CD14-positive monocyte (primary cell): ENCODE measurements at regions not wholly inside any gene's neighbourhood (a gene's known extent, or its start where the extent isn't known, plus 50 kb on each side); places are given as distances from the start of the nearest gene placed in this dataset.
A peak's percentile ranks its signal among the peaks of the same experiment; 100 is the strongest.

ENCODE experiments used
- DNase-seq, 3 donors: peaks; one replicate each; pipeline ENCODE4 v3.0.0-alpha.2; 2011 to 2022
- H2AFZ ChIP-seq: 2 replicates; pipeline ENCODE4 v1.6.0; 2012; ENCODE audit warnings: mild to moderate bottlenecking, low read depth, low read length, inconsistent platforms; ENCODE audit not compliant: insufficient read depth, poor library complexity, severe bottlenecking
- H3K27ac ChIP-seq, 2 donors: 1 replicate in 1 of 2; 2 replicates in 1 of 2; pipeline ENCODE4 v1.5.1; 2012 to 2013; ENCODE audit warnings: low read length in 2 of 2, control low read depth in 1 of 2, inconsistent platforms in 1 of 2, low read depth in 1 of 2, mild to moderate bottlenecking in 1 of 2
- H3K27me3 ChIP-seq, 2 donors: one replicate each; pipeline versions ENCODE4 v1.6.0 to v1.6.1; 2011 to 2013; ENCODE audit warnings: low read length in 2 of 2; ENCODE audit not compliant: control insufficient read depth in 2 of 2, insufficient read depth in 2 of 2
- H3K36me3 ChIP-seq, 2 donors: replicated peaks in 1 of 2; 1 replicate in 1 of 2; 2 replicates in 1 of 2; pipeline versions ENCODE4 v1.5.1 to v1.6.1; 2012 to 2013; ENCODE audit warnings: low read length in 2 of 2, control low read depth in 1 of 2, inconsistent platforms in 1 of 2, mild to moderate bottlenecking in 1 of 2; ENCODE audit not compliant: insufficient read depth in 2 of 2, control insufficient read depth in 1 of 2
- H3K4me1 ChIP-seq, 2 donors: 1 replicate in 1 of 2; 2 replicates in 1 of 2; pipeline versions ENCODE4 v1.5.1 to v1.6.1; 2012 to 2013; ENCODE audit warnings: low read length in 2 of 2, control low read depth in 1 of 2, inconsistent platforms in 1 of 2, mild to moderate bottlenecking in 1 of 2, moderate library complexity in 1 of 2; ENCODE audit not compliant: insufficient read depth in 2 of 2, control insufficient read depth in 1 of 2
- H3K4me2 ChIP-seq: replicated peaks from 2 replicates; pipeline ENCODE3; 2012; ENCODE audit warnings: low read length, moderate library complexity, mild to moderate bottlenecking; ENCODE audit not compliant: poor library complexity, severe bottlenecking; ENCODE audit errors: extremely low read depth
- H3K4me3 ChIP-seq, 3 experiments: fragments of 200-600 bp in 1 of 3; sonication (generic) in 1 of 3; replicated peaks in 1 of 3; 1 replicate in 2 of 3; 2 replicates in 1 of 3; pipeline ENCODE4 v1.5.1; 2011 to 2013; ENCODE audit warnings: low read length in 3 of 3, mild to moderate bottlenecking in 3 of 3, control low read depth in 2 of 3, low read depth in 2 of 3, inconsistent platforms in 1 of 3, moderate library complexity in 1 of 3
- H3K79me2 ChIP-seq: 2 replicates; pipeline ENCODE4 v1.6.0; 2012; ENCODE audit warnings: mild to moderate bottlenecking, control low read depth, inconsistent platforms, low read length, moderate library complexity; ENCODE audit not compliant: insufficient read depth
- H3K9ac ChIP-seq: 2 replicates; pipeline ENCODE4 v1.6.0; 2017; ENCODE audit warnings: low read length, mild to moderate bottlenecking; ENCODE audit not compliant: insufficient read depth, poor library complexity, severe bottlenecking
- H3K9me3 ChIP-seq, 2 donors: replicated peaks in 1 of 2; 1 replicate in 1 of 2; 2 replicates in 1 of 2; pipeline versions ENCODE4 v1.5.1 to v1.6.1; 2012 to 2013; ENCODE audit warnings: low read length in 2 of 2, control low read depth in 1 of 2; ENCODE audit not compliant: control insufficient read depth in 1 of 2, insufficient read depth in 1 of 2
- H4K20me1 ChIP-seq: 2 replicates; pipeline ENCODE4 v1.6.0; 2012; ENCODE audit warnings: mild to moderate bottlenecking, low read length, control low read depth, moderate library complexity; ENCODE audit not compliant: insufficient read depth
- H3K27ac Mint-ChIP-seq, 7 donors: one replicate each; pipeline ENCODE4 v1.8.0; 2020; ENCODE audit warnings: mild to moderate bottlenecking in 7 of 7, mixed read lengths in 7 of 7, moderate library complexity in 6 of 7, inconsistent platforms in 2 of 7
- H3K27me3 Mint-ChIP-seq, 3 donors: one replicate each; pipeline ENCODE4 v1.8.0; 2021 to 2022; ENCODE audit warnings: low read depth in 3 of 3, mild to moderate bottlenecking in 3 of 3, mixed read lengths in 3 of 3, moderate library complexity in 3 of 3, inconsistent platforms in 1 of 3
- H3K36me3 Mint-ChIP-seq, 2 donors: one replicate each; pipeline ENCODE4 v1.8.0; 2020; ENCODE audit warnings: mixed read lengths in 2 of 2, inconsistent platforms in 1 of 2, mild to moderate bottlenecking in 1 of 2
- H3K4me1 Mint-ChIP-seq: one replicate; pipeline ENCODE4 v1.8.0; 2020; ENCODE audit warnings: mild to moderate bottlenecking, mixed read lengths
- H3K4me3 Mint-ChIP-seq, 2 donors: one replicate each; pipeline ENCODE4 v1.8.0; 2020; ENCODE audit warnings: mild to moderate bottlenecking in 2 of 2, mixed read lengths in 2 of 2, moderate library complexity in 1 of 2
- H3K9me3 Mint-ChIP-seq, 7 donors: one replicate each; pipeline ENCODE4 v1.8.0; 2020 to 2022; ENCODE audit warnings: mixed read lengths in 7 of 7, mild to moderate bottlenecking in 6 of 7, moderate library complexity in 6 of 7, inconsistent platforms in 2 of 7
- WGBS: methylation state at CpG from one replicate; pipeline ENCODE4 v1.1.5; 2013; ENCODE audit warnings: missing lambda C conversion rate; ENCODE audit not compliant: insufficient coverage; 5-methylcytosine and 5-hydroxymethylcytosine counted together
- intact Hi-C, 2 donors: fragments of 100-400 bp; cut with micrococcal nuclease; formaldehyde crosslinking; loops; one replicate each; pipeline versions ENCODE4 v1.15.0 to v1.15.1; 2023
- TF ChIP-seq, protein P1 (sequence below): fragments of 200-600 bp; IDR thresholded peaks from one replicate; pipeline ENCODE4 v1.8.0; 2022; ENCODE audit warnings: antibody characterized with exemption, mild to moderate bottlenecking

DNA sequence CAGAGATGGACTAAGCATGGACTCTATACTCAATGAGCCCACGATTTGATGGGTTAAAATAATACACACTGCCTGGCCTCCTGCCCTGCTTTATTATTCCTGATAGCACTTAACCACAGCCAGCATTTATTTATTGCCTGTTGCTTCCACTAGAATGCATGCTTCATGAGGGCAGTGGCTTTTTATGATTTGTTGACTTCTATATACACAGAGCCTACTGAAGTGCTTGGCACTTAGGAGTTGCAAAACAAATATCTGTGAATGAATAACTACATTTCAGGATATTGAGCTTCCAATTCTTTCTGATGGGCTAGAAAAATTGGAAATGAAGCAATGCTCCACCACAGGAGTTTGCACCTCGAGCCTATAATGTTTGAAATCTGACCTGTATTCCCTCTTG lies 513.6 kb upstream of the ZMIZ1 start:
- H3K79me2 ChIP-seq = no peaks in the 10 kb centered on the region
- WGBS = no CpG with 5 or more reads among the region's 2 CpGs
- no peaks in the 10 kb centered on the region for H3K36me3 ChIP-seq
- no peak overlapping the region for H3K27ac ChIP-seq
- Mint-ChIP-seq H3K36me3 (no peaks in the 10 kb centered on the region), H3K4me1 (peaks cover 9% of the 10 kb centered on the region), H3K27ac (no peak overlapping the region), H3K4me3 (no peak overlapping the region), H3K27me3 (peaks cover 0 to 4% (median 0%) of the 10 kb centered on the region in 3 donors), H3K9me3 (peaks cover 4 to 22% (median 6%) of the 10 kb centered on the region in 7 donors)
- H3K27me3 ChIP-seq = no peaks in the 10 kb centered on the region
- TF ChIP-seq, protein P1, sequence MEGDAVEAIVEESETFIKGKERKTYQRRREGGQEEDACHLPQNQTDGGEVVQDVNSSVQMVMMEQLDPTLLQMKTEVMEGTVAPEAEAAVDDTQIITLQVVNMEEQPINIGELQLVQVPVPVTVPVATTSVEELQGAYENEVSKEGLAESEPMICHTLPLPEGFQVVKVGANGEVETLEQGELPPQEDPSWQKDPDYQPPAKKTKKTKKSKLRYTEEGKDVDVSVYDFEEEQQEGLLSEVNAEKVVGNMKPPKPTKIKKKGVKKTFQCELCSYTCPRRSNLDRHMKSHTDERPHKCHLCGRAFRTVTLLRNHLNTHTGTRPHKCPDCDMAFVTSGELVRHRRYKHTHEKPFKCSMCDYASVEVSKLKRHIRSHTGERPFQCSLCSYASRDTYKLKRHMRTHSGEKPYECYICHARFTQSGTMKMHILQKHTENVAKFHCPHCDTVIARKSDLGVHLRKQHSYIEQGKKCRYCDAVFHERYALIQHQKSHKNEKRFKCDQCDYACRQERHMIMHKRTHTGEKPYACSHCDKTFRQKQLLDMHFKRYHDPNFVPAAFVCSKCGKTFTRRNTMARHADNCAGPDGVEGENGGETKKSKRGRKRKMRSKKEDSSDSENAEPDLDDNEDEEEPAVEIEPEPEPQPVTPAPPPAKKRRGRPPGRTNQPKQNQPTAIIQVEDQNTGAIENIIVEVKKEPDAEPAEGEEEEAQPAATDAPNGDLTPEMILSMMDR = no peak
- no peak for DNase-seq
- intact Hi-C loops = no loop called here
- no peak overlapping the region for H2AFZ ChIP-seq
- H3K9me3 ChIP-seq = peaks cover 0 to 3% of the 10 kb centered on the region in 2 donors
- peaks cover 0 to 4% of the 10 kb centered on the region in 2 donors for H3K4me1 ChIP-seq
- no peaks in the 10 kb centered on the region for H4K20me1 ChIP-seq
- no peak overlapping the region for H3K4me2 ChIP-seq
- no peak overlapping the region for H3K4me3 ChIP-seq
- no peak overlapping the region for H3K9ac ChIP-seq

DNA sequence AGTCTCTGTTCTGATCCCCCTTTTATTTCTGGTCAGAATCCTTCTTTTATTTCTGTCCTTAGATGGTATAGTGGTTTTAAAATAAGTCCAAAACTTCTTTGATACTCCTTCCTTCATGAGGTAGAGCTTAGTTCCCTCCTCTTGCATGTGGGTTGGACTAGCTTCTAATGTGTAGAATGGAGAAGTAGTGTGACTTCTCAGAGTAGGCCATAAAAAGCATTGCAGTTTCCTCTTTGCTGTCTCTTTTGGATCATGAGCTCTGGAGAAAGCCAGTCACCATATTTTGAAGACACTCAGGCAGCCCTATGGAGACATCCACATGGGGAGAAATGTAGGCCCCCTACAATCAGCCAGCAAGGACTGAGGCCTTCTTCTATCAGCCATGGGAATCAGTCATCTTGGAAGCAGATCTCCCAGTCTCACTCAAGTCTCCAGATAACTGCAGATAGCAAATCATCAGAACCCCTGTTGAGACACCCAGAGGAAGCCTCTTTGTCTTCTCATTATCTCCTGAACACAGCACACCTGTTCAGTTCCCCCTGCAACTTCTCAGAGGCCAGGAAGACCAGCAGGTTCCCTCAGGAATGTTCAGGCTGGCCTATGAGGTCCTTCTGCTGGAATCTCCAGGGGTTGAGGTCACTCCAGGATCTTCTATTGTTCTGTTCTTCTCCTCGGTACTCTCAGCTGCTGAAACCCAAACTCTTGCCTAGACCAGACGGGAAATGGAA lies 511.9 kb upstream of the ZMIZ1 start:
- WGBS = no CpG with 5 or more reads among the region's 2 CpGs
- H3K27ac Mint-ChIP-seq = peak overlapping the region in 4 of 7 donors; percentile 2 to 89 (median 13)
- peaks cover 0 to 3% of the 10 kb centered on the region in 2 donors for H3K9me3 ChIP-seq
- H3K27me3 ChIP-seq = no peaks in the 10 kb centered on the region
- intact Hi-C loops = no loop called here
- peaks cover 0 to 4% of the 10 kb centered on the region in 2 donors for H3K4me1 ChIP-seq
- H3K9ac ChIP-seq = no peak overlapping the region
- peaks cover 9% of the 10 kb centered on the region for H3K4me1 Mint-ChIP-seq
- H3K36me3 ChIP-seq = no peaks in the 10 kb centered on the region
- peaks cover 4 to 23% (median 6%) of the 10 kb centered on the region in 7 donors for H3K9me3 Mint-ChIP-seq
- H3K36me3 Mint-ChIP-seq = no peaks in the 10 kb centered on the region
- H3K27ac ChIP-seq = peak overlapping the region in 1 of 2 donors; percentile 37
- H3K4me2 ChIP-seq = no peak overlapping the region
- no peaks in the 10 kb centered on the region for H3K79me2 ChIP-seq
- peak; percentile 23 to 30 (median 23) for DNase-seq
- no peak overlapping the region for H3K4me3 Mint-ChIP-seq
- H2AFZ ChIP-seq = no peak overlapping the region
- H3K4me3 ChIP-seq = no peak overlapping the region
- TF ChIP-seq, protein P1 = no peak
- H4K20me1 ChIP-seq = no peaks in the 10 kb centered on the region
- H3K27me3 Mint-ChIP-seq = peaks cover 0 to 2% (median 0%) of the 10 kb centered on the region in 3 donors
